H9 (cell line): ENCODE measurements at regions not wholly inside any gene's neighbourhood (a gene's known extent, or its start where the extent isn't known, plus 50 kb on each side); places are given as distances from the start of the nearest gene placed in this dataset.

ENCODE experiments used
- DNase-seq: peaks from one replicate; pipeline ENCODE4 v3.0.0-alpha.2; 2017
- H2AFZ ChIP-seq: one replicate; pipeline ENCODE4 v1.6.1; 2013; ENCODE audit warnings: mild to moderate bottlenecking, low read length, control low read depth, moderate library complexity
- H2AK5ac ChIP-seq: 2 replicates; pipeline ENCODE4 v1.6.1; 2013; ENCODE audit warnings: low read length, control low read depth, mixed read lengths; ENCODE audit not compliant: insufficient read length
- H2BK120ac ChIP-seq: one replicate; pipeline ENCODE4 v1.6.1; 2013; ENCODE audit warnings: low read depth, mild to moderate bottlenecking, low read length, control low read depth, inconsistent platforms; ENCODE audit not compliant: poor library complexity, severe bottlenecking
- H2BK12ac ChIP-seq: 2 replicates; pipeline ENCODE4 v1.6.1; 2013; ENCODE audit warnings: low read length, control low read depth, mixed read lengths, low read depth; ENCODE audit not compliant: insufficient read length
- H2BK15ac ChIP-seq: 2 replicates; pipeline ENCODE4 v1.6.1; 2013; ENCODE audit warnings: low read depth, low read length, control low read depth
- H2BK20ac ChIP-seq: one replicate; pipeline ENCODE4 v1.6.1; 2013; ENCODE audit warnings: low read depth, mild to moderate bottlenecking, low read length, control low read depth, inconsistent platforms; ENCODE audit not compliant: poor library complexity, severe bottlenecking
- H2BK5ac ChIP-seq: 2 replicates; pipeline ENCODE4 v1.6.1; 2013; ENCODE audit warnings: low read length, control low read depth, mixed read lengths; ENCODE audit not compliant: insufficient read length
- H3K14ac ChIP-seq: 2 replicates; pipeline ENCODE4 v1.6.1; 2013; ENCODE audit warnings: low read length, control low read depth; ENCODE audit not compliant: insufficient read depth
- H3K18ac ChIP-seq: 2 replicates; pipeline ENCODE4 v1.6.1; 2013; ENCODE audit warnings: low read depth, mild to moderate bottlenecking, mixed read lengths, low read length, control low read depth; ENCODE audit not compliant: insufficient read length
- H3K23ac ChIP-seq: 2 replicates; pipeline ENCODE4 v1.6.1; 2013; ENCODE audit warnings: low read length, control low read depth, mixed read lengths, low read depth; ENCODE audit not compliant: insufficient read length
- H3K23me2 ChIP-seq: 2 replicates; pipeline ENCODE4 v1.6.1; 2013; ENCODE audit warnings: low read depth, mild to moderate bottlenecking, mixed read lengths, low read length, control low read depth; ENCODE audit not compliant: insufficient read length, poor library complexity, severe bottlenecking
- H3K27ac ChIP-seq: 2 replicates; pipeline ENCODE4 v1.5.1; 2013; ENCODE audit warnings: low read length, control low read depth, mixed read lengths, low read depth; ENCODE audit not compliant: insufficient read length
- H3K27me3 ChIP-seq: 2 replicates; pipeline ENCODE4 v1.6.1; 2013; ENCODE audit warnings: low read length, control low read depth, inconsistent platforms; ENCODE audit not compliant: insufficient read depth
- H3K4ac ChIP-seq: 2 replicates; pipeline ENCODE4 v1.6.1; 2013; ENCODE audit warnings: low read depth, mild to moderate bottlenecking, control low read depth, inconsistent platforms, low read length, moderate library complexity
- H3K4me1 ChIP-seq: 2 replicates; pipeline ENCODE4 v1.6.1; 2013; ENCODE audit warnings: low read length, control low read depth, inconsistent platforms; ENCODE audit not compliant: insufficient read depth
- H3K4me2 ChIP-seq: 2 replicates; pipeline ENCODE4 v1.6.1; 2013; ENCODE audit warnings: low read length, control low read depth, mixed read lengths; ENCODE audit not compliant: insufficient read length, insufficient read depth
- H3K56ac ChIP-seq: 2 replicates; pipeline ENCODE4 v1.6.1; 2013; ENCODE audit warnings: low read depth, mild to moderate bottlenecking, mixed read lengths, low read length, control low read depth; ENCODE audit not compliant: insufficient read length
- H3K79me1 ChIP-seq: 2 replicates; pipeline ENCODE4 v1.6.1; 2013; ENCODE audit warnings: low read depth, mild to moderate bottlenecking, moderate library complexity, low read length, control low read depth, inconsistent platforms; ENCODE audit not compliant: insufficient read depth, poor library complexity, severe bottlenecking
- H3K79me2 ChIP-seq: 2 replicates; pipeline ENCODE4 v1.6.1; 2013; ENCODE audit warnings: low read length, control low read depth, inconsistent platforms; ENCODE audit not compliant: insufficient read depth
- H3K9ac ChIP-seq: 2 replicates; pipeline ENCODE4 v1.6.1; 2013; ENCODE audit warnings: low read length, control low read depth, mixed read lengths; ENCODE audit not compliant: insufficient read length; ENCODE audit errors: extremely low read depth
- H3K9me3 ChIP-seq: one replicate; pipeline ENCODE4 v1.6.1; 2013; ENCODE audit warnings: low read depth, low read length, inconsistent platforms; ENCODE audit not compliant: control insufficient read depth
- H3T11ph ChIP-seq: one replicate; pipeline ENCODE4 v1.6.1; 2013; ENCODE audit warnings: mild to moderate bottlenecking, low read length, control low read depth, inconsistent platforms
- H4K20me1 ChIP-seq: one replicate; pipeline ENCODE4 v1.6.1; 2013; ENCODE audit not compliant: control insufficient read depth, insufficient read length, insufficient read depth
- H4K5ac ChIP-seq: 2 replicates; pipeline ENCODE4 v1.6.1; 2013; ENCODE audit warnings: low read depth, mild to moderate bottlenecking, mixed read lengths, low read length, control low read depth; ENCODE audit not compliant: insufficient read length
- H4K8ac ChIP-seq: replicated peaks from 2 replicates; pipeline ENCODE4 v1.6.1; 2013; ENCODE audit warnings: low read length, control low read depth, mixed read lengths, low read depth; ENCODE audit not compliant: insufficient read length
- H4K91ac ChIP-seq: 2 replicates; pipeline ENCODE4 v1.6.1; 2013; ENCODE audit warnings: low read depth, mild to moderate bottlenecking, moderate library complexity, mixed read lengths, low read length, control low read depth; ENCODE audit not compliant: insufficient read length
- H3K27ac Mint-ChIP-seq, 3 experiments: 2 replicates in 2 of 3; 3 replicates in 1 of 3; pipeline ENCODE4 v1.8.0; 2020 to 2021; ENCODE audit warnings: mixed read lengths in 3 of 3, mild to moderate bottlenecking in 1 of 3, moderate library complexity in 1 of 3
- H3K27me3 Mint-ChIP-seq: 2 replicates; pipeline ENCODE4 v1.8.0; 2021; ENCODE audit warnings: low read depth, mild to moderate bottlenecking, moderate library complexity, mixed read lengths
- H3K36me3 Mint-ChIP-seq, 3 experiments: 2 replicates in 2 of 3; 3 replicates in 1 of 3; pipeline ENCODE4 v1.8.0; 2020 to 2021; ENCODE audit warnings: low read depth in 3 of 3, mixed read lengths in 3 of 3; ENCODE audit not compliant: insufficient read depth in 1 of 3
- H3K4me1 Mint-ChIP-seq, 2 experiments: 2 replicates each; pipeline ENCODE4 v1.8.0; 2020; ENCODE audit warnings: mixed read lengths in 2 of 2
- H3K4me3 Mint-ChIP-seq, 2 experiments: 2 replicates in 1 of 2; 3 replicates in 1 of 2; pipeline ENCODE4 v1.8.0; 2020 to 2021; ENCODE audit warnings: mild to moderate bottlenecking in 2 of 2, mixed read lengths in 2 of 2, moderate library complexity in 1 of 2
- H3K9me3 Mint-ChIP-seq, 2 experiments: 2 replicates in 1 of 2; 3 replicates in 1 of 2; pipeline ENCODE4 v1.8.0; 2020; ENCODE audit warnings: mild to moderate bottlenecking in 2 of 2, mixed read lengths in 2 of 2, moderate library complexity in 1 of 2
- WGBS: extraction: QIAGEN DNeasy Blood & Tissue Kit; methylation state at CpG from one replicate; pipeline ENCODE4 v1.1.7; 2013; ENCODE audit warnings: missing lambda C conversion rate, low lambda C conversion rate, mixed read lengths; ENCODE audit not compliant: insufficient read length; ENCODE audit errors: extremely low coverage; 5-methylcytosine and 5-hydroxymethylcytosine counted together
- TF ChIP-seq, protein P1 (sequence below): fragments of 200-600 bp; sonication (generic); conservative IDR thresholded peaks from 3 replicates; pipeline ENCODE4 v1.8.0; 2021; ENCODE audit warnings: antibody characterized with exemption, mild to moderate bottlenecking

- no peak overlapping the region for H3T11ph ChIP-seq
- H2BK5ac ChIP-seq, result no peak overlapping the region
- H4K8ac ChIP-seq, result no peak overlapping the region
- DNase-seq, result no peak
- H3K79me1 ChIP-seq, result no peaks in the 10 kb centered on the region
- no peak overlapping the region for H3K4me2 ChIP-seq
- H2AK5ac ChIP-seq, result no peak overlapping the region
- H3K4me1 Mint-ChIP-seq, result no peaks in the 10 kb centered on the region; a peak in 1 of 4 replicates
- no peak overlapping the region for H2AFZ ChIP-seq
- no peaks in the 10 kb centered on the region for H3K27me3 ChIP-seq
- no peak overlapping the region for H3K27ac ChIP-seq
- H3K9me3 ChIP-seq, result peaks cover 12% of the 10 kb centered on the region
- peaks cover 15 to 18% of the 10 kb centered on the region in 2 experiments for H3K9me3 Mint-ChIP-seq
- H3K9ac ChIP-seq, result no peak overlapping the region
- WGBS, result no CpG with 5 or more reads among the region's 1 CpG
- no peak overlapping the region for H4K5ac ChIP-seq
- H2BK15ac ChIP-seq, result no peak overlapping the region
- H3K36me3 Mint-ChIP-seq, result peaks cover 5 to 18% (median 8%) of the 10 kb centered on the region in 3 experiments; a peak in 5 of 7 replicates
- H4K91ac ChIP-seq, result no peak overlapping the region
- H3K4me3 Mint-ChIP-seq, result no peak overlapping the region
- H2BK12ac ChIP-seq, result no peak overlapping the region
- no peak overlapping the region for H3K4ac ChIP-seq
- H3K56ac ChIP-seq, result no peak overlapping the region
- no peaks in the 10 kb centered on the region for H3K4me1 ChIP-seq
- no peaks in the 10 kb centered on the region for H3K23me2 ChIP-seq
- no peak overlapping the region for H2BK120ac ChIP-seq
- H4K20me1 ChIP-seq, result no peaks in the 10 kb centered on the region
- H3K79me2 ChIP-seq, result no peaks in the 10 kb centered on the region
- no peak overlapping the region for H2BK20ac ChIP-seq
- TF ChIP-seq, protein P1, sequence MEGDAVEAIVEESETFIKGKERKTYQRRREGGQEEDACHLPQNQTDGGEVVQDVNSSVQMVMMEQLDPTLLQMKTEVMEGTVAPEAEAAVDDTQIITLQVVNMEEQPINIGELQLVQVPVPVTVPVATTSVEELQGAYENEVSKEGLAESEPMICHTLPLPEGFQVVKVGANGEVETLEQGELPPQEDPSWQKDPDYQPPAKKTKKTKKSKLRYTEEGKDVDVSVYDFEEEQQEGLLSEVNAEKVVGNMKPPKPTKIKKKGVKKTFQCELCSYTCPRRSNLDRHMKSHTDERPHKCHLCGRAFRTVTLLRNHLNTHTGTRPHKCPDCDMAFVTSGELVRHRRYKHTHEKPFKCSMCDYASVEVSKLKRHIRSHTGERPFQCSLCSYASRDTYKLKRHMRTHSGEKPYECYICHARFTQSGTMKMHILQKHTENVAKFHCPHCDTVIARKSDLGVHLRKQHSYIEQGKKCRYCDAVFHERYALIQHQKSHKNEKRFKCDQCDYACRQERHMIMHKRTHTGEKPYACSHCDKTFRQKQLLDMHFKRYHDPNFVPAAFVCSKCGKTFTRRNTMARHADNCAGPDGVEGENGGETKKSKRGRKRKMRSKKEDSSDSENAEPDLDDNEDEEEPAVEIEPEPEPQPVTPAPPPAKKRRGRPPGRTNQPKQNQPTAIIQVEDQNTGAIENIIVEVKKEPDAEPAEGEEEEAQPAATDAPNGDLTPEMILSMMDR, result no peak
- H3K18ac ChIP-seq, result no peak overlapping the region
- H3K23ac ChIP-seq, result no peak overlapping the region
- H3K14ac ChIP-seq, result no peak overlapping the region
- 0 out of 2 replicates have a peak, but pooled peaks cover 5% of the 10 kb centered on the region for H3K27me3 Mint-ChIP-seq
- H3K27ac Mint-ChIP-seq, result no peak overlapping the region
Observed at GRCh38 chr5:58211441-58211840, 248.4 kb downstream of the PLK2 start.
